ENCODE measurements at regions not wholly inside any gene's neighbourhood (a gene's known extent, or its start where the extent isn't known, plus 50 kb on each side); places are given as distances from the start of the nearest gene placed in this dataset.

DNA sequence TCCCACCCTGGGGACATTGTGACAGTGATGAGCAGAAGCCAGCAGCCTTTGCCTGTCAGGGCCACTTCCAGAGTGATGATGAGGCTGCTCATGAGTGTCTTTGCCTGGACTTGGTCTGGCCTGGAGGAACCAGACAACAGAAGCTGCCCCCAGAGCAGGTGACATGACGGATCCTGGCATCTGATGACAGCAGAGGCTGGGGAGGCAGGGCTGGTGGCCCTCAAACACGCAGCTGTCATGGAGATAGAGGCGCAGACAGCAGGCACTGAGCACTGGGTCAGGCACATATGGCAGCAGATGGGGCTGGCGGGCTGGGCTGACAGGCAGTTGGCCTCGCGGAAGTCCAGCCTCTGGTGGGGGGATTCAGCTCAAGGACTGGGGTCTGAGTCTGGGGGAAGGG lies 66.4 kb upstream of the STUM start:
- Mint-ChIP-seq H3K27me3 (peaks cover 51% of the 10 kb centered on the region), H3K27ac (no peak overlapping the region), H3K4me3 (no peak overlapping the region), H3K4me1 (no peaks in the 10 kb centered on the region), H3K9me3 (no peaks in the 10 kb centered on the region), H3K36me3 (no peaks in the 10 kb centered on the region)
- no peak for ATAC-seq

DNA sequence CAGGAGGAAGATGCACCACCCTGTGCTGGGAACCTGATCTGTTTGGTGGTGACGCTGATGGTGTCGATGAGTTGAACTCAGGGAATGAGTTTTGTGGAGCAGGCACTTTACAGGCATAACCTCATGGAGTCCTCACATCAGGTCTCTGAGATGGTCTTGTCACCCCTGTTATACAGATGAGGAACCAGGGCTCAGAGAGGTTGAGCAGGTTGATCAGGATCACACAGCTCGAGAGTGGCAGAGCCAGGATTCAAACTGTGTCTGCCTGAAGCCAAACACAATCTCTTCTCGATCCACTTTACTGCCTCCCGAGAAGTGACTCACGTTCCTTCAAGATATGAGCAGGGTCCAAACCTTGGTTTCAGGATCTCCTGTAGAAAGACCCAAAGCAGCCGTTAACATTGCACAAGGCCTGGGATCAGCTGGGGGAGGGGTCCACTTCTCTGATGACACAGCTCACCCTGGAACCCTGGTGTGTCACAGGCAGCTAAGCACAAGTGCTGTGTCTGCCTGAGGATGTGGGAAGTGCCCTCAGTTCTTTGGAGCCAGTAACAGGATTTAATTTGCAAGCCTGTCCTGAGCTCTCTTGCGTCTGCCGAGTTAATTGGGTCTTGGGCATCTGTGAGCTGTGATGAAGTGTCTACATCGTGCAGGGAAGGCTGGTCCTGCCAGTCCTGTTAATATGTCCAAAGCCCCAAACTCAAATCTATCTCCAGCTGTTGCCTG lies 65.4 kb upstream of the STUM start:
- no peak overlapping the region for H3K4me3 Mint-ChIP-seq
- H3K27ac Mint-ChIP-seq: no peak overlapping the region
- no peaks in the 10 kb centered on the region for H3K9me3 Mint-ChIP-seq
- peaks cover 59% of the 10 kb centered on the region for H3K27me3 Mint-ChIP-seq
- H3K36me3 Mint-ChIP-seq: no peaks in the 10 kb centered on the region
- H3K4me1 Mint-ChIP-seq: no peaks in the 10 kb centered on the region
- no peak for ATAC-seq

DNA sequence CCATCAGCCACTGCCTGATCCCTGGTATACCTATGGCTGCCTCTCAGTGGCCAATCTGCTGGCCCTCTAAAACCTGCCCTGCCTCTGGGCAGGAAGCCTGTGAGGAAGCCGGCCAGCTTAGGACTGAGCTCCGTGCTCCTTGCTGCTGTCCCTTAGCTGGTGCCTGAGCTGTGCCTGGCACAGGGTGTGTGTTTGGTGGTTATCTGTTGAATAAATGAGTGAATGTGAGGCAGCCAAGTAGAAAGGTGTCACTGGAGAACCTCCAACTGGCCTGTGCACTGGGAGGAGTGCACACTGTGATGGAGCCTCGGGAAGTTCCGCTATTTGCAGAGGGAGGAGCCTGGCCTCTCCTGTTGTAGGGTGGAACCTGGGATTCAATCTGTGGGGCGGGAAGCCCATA lies 63.4 kb upstream of the STUM start:
- no peak overlapping the region for H3K27ac Mint-ChIP-seq
- H3K27me3 Mint-ChIP-seq: peaks cover 66% of the 10 kb centered on the region
- H3K4me3 Mint-ChIP-seq: no peak overlapping the region
- H3K36me3 Mint-ChIP-seq: no peaks in the 10 kb centered on the region
- peaks cover 6% of the 10 kb centered on the region for H3K4me1 Mint-ChIP-seq
- no peak for ATAC-seq
- H3K9me3 Mint-ChIP-seq: no peaks in the 10 kb centered on the region

DNA sequence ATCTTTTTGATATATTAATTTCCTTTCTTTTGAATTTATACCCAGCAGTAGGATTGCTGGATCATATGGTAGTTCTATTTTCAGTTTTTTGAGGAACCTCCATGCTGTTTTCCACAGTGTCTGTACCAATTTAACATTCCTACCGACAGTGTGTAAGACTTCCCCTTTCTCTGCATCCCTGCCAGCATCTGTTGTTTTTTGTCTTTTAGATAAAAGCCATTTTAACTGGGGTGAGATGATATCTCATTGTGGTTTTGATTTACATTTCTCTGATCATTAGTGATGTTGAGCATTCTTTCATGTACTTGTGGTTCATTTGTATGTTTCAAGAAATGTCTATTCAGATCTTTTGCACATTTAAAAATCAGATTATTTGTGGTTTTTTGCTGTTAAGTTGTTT lies 62.4 kb upstream of the STUM start:
- Mint-ChIP-seq H3K27ac (no peak overlapping the region), H3K9me3 (no peaks in the 10 kb centered on the region), H3K4me1 (peaks cover 16% of the 10 kb centered on the region), H3K36me3 (no peaks in the 10 kb centered on the region), H3K27me3 (peaks cover 66% of the 10 kb centered on the region), H3K4me3 (no peak overlapping the region)
- ATAC-seq: no peak

DNA sequence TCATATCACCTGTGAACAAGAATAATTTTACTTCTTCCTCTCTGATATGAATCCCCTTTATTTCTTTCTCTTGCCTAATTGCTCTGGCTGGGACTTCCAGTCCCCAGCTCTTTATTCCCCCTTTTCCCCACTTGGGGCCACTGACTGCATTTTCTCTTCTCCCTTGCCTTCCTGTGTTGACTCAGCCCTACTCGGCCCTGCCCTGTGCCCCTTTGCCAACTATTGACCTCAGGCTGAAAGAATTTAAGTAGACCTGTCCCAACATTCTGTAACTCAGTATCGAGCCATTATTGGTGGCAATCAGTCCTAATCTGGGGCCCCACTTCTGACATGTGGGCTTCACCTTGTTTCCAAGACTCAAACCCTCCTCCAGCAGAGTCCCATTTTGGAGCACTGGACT lies 60.6 kb upstream of the STUM start:
- Mint-ChIP-seq H3K4me3 (no peak overlapping the region), H3K27me3 (peaks cover 52% of the 10 kb centered on the region), H3K9me3 (no peaks in the 10 kb centered on the region), H3K36me3 (no peaks in the 10 kb centered on the region), H3K4me1 (peaks cover 24% of the 10 kb centered on the region), H3K27ac (no peak overlapping the region)
- no peak for ATAC-seq

DNA sequence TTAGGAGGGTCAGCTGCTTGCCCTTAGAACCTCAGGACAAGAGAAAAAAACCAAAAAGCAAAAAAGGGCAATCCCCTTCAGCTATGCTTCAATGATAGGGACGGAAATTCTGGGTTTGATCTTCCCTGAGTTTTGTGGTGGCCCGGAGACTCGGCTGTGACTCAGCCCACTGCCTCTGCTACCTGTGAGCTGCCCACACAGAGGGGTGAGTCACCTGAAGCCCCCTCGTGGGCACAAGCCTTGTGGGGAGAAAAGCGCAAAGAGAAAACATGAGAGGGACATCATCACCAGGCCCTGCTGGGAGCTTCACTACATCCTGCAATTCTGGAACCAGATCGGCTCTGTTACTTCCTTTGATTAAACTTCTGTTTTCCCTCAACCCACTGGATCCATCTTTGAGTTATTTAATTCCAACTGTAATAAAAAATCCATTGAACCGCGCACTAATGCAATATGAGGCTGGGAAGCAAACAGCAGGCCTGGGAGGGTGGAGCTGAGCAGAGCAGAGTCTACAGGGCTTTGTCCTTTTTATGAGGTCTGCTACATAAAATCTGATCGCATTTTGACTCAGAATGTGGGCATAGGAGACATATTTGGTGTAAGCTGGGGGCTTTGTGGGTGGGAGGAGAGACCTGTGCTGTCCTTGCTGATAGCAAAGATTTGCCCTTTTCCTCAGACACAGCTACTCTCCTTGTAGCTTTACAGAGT lies 58.7 kb upstream of the STUM start:
- H3K4me1 Mint-ChIP-seq: peaks cover 24% of the 10 kb centered on the region

DNA sequence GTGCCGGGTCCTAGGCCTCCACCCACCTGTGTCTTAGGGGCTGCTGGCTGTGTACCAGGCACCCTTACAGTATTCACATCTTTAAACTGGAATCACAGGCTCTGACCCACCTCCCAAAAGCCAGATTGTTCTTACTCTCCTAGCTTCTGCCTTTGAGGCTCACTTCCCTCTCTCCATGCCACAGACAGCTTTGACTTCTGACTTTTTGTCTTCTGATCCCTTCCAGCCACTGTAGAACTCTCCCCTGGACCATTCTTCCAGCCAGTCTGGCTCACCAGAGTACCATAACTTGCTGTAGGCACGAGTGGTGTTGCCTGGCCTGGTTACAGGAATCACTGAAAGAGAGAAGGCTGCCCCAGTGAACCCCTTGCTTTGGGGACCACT lies 58.1 kb upstream of the STUM start:
- Mint-ChIP-seq H3K36me3 (no peaks in the 10 kb centered on the region), H3K4me3 (no peak overlapping the region), H3K4me1 (peaks cover 24% of the 10 kb centered on the region), H3K27me3 (peaks cover 32% of the 10 kb centered on the region), H3K9me3 (no peaks in the 10 kb centered on the region), H3K27ac (no peak overlapping the region)
- ATAC-seq: no peak

More for the DNA sequence above, 58.7 kb upstream of the STUM start:
- H3K36me3 Mint-ChIP-seq: no peaks in the 10 kb centered on the region
- H3K4me3 Mint-ChIP-seq: no peak overlapping the region
- H3K27ac Mint-ChIP-seq: no peak overlapping the region
- H3K9me3 Mint-ChIP-seq: no peaks in the 10 kb centered on the region
- peak; percentile 24 for ATAC-seq
- peaks cover 38% of the 10 kb centered on the region for H3K27me3 Mint-ChIP-seq

DNA sequence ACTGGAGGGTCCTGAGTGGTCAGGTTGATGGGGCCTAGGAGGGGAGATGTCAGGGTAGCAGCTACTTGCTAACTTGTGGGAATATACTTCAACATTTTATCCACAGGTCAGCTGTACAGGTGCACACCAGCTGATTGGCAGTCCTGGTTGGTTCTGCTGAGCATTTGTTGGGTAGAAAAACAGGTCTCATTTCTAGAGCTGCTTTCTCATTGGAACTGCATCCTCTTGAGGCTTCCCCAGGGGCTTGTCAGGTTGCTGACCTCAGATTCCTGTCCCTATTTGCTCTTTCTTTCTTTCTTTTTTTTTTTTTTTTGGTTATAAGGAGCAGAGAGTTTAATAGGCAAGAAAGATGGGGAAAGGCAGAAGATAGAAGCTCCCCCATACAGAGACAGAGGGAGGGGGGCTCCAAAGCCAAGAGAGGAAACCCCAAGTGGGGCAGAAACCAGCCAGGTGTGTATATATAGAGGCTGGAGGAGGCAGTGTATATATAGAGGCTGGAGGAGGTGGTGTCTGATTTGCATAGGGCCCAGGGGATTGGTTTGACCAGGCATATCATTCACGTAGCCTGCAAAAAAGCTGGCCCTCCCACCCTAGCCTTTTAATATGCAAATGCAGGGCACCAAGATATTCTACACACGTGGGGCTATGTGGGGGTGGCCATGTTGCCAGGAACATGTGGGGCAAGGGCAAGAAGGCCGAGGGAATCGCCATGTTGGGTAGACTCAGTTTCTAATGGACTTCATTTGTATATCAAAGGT lies 57.3 kb upstream of the STUM start:
- Mint-ChIP-seq H3K9me3 (no peaks in the 10 kb centered on the region), H3K36me3 (no peaks in the 10 kb centered on the region), H3K4me1 (peaks cover 24% of the 10 kb centered on the region), H3K27ac (no peak overlapping the region), H3K27me3 (peaks cover 24% of the 10 kb centered on the region), H3K4me3 (no peak overlapping the region)
- ATAC-seq: no peak

DNA sequence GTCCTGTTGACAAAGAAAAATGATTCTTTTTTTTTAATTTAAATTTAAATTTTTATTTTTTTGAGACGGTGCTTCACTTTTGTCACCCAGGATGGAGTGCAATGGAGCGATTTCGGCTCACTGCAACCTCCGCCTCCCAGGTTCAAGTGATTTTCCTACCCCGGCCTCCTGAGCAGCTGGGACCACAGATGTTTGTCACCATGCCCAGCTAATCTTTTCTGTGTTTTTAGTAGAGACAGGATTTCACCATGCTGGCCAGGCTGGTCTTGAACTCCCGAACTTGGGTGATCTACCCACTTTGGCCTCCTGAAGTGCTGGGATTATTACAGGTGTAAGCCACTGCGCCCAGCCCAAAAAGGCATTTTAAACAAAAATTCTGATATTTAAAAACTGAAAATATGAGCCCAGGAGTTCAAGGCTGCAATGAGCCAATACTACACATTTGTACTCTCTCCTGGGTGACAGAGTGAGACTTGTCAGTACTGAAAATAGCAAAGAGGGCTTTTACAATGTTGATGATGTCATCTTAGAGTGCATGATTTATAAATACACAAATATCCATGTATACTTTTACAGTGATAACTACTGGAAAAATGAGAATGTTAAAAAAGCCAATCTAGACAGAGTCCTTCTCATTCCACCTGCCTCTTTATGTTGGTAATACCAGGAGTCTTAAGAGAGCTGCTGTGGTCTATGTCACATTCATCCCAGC lies 56.0 kb upstream of the STUM start:
- no peak for ATAC-seq
- H3K4me3 Mint-ChIP-seq: no peak overlapping the region
- H3K9me3 Mint-ChIP-seq: no peaks in the 10 kb centered on the region
- no peaks in the 10 kb centered on the region for H3K36me3 Mint-ChIP-seq
- H3K4me1 Mint-ChIP-seq: peaks cover 24% of the 10 kb centered on the region
- peaks cover 12% of the 10 kb centered on the region for H3K27me3 Mint-ChIP-seq
- H3K27ac Mint-ChIP-seq: no peak overlapping the region

DNA sequence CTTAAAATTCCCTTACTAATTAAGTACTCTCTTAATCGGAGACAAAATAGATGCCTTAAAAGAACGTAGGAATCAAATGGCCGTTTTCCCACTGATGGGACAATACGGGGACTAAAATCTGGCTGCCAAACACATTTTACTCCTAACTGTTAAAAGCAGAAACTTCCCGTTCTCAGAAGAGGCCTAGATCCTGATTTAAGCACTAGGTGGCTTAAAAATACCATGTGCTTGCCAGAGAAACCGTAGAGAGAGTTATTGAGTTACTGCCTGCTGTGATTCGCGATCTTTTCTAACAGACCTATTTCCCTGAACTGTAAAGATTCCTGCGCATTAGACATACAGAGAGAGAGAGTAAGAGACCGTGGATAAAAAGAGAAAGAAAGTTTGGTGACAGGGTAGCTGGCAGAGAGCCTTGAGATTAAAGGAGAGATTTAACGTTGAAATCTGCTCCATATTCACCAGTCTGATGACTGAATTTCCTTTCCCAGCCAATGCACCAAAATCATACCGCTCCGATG lies 54.4 kb upstream of the STUM start:
- H3K9me3 Mint-ChIP-seq: no peaks in the 10 kb centered on the region
- H3K4me3 Mint-ChIP-seq: no peak overlapping the region
- H3K36me3 Mint-ChIP-seq: no peaks in the 10 kb centered on the region
- H3K27me3 Mint-ChIP-seq: no peaks in the 10 kb centered on the region
- H3K4me1 Mint-ChIP-seq: peaks cover 24% of the 10 kb centered on the region
- H3K27ac Mint-ChIP-seq: no peak overlapping the region
- no peak for ATAC-seq

DNA sequence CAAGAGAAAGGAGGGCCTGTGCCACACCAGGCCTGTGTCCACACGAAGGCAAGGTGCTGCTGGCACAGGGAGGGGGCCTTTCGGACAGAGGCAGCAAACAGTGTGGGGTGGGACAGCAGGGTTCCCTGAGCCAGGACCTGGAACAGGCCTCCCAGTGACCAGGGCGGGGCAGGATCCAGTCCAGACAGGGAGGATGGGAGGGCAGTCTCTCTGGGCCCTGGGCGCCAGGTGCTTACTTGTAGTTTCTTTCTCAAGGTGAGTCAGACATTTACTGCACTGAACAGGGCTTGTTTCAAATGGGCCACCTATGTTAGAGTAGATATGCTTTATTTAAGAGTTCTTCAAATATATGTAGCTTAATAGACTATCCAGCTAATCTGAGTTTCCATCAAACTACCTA lies 52.8 kb upstream of the STUM start:
- H3K4me1 Mint-ChIP-seq: peaks cover 12% of the 10 kb centered on the region
- no peak overlapping the region for H3K4me3 Mint-ChIP-seq
- H3K36me3 Mint-ChIP-seq: no peaks in the 10 kb centered on the region
- peak; percentile 28 for ATAC-seq
- H3K9me3 Mint-ChIP-seq: no peaks in the 10 kb centered on the region
- no peaks in the 10 kb centered on the region for H3K27me3 Mint-ChIP-seq
- no peak overlapping the region for H3K27ac Mint-ChIP-seq

DNA sequence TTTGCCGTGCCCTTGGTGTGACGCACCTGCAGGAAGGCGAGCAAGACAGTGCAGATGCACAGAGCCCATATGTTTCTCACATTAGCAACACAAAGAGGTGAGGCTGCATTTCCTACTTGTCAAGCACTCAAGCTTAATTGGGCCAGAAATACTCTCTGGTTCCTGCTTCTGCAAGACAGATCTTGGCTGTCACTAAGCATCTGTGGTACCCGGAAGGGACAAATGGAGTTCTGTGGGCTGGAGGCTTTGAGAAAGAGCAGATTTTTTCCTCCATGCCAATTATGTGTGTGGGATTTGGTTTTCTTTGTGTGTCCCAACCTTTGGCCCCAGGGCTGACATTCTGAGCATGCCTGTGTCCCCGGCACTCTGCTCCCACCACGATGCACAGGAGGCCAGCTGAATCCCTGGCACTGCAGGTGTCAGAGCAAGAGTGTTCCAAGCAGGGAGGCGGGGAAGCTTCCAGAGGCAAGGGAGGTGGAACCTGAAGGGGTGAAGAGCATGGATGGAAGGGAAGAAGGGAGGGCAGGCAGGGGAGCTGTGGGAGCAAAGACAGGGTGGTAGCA lies 52.0 kb upstream of the STUM start:
- H3K27me3 Mint-ChIP-seq: no peaks in the 10 kb centered on the region
- no peak overlapping the region for H3K4me3 Mint-ChIP-seq
- no peaks in the 10 kb centered on the region for H3K36me3 Mint-ChIP-seq
- H3K27ac Mint-ChIP-seq: no peak overlapping the region
- peak; percentile 20 for ATAC-seq
- peaks cover 4% of the 10 kb centered on the region for H3K4me1 Mint-ChIP-seq
- H3K9me3 Mint-ChIP-seq: no peaks in the 10 kb centered on the region

DNA sequence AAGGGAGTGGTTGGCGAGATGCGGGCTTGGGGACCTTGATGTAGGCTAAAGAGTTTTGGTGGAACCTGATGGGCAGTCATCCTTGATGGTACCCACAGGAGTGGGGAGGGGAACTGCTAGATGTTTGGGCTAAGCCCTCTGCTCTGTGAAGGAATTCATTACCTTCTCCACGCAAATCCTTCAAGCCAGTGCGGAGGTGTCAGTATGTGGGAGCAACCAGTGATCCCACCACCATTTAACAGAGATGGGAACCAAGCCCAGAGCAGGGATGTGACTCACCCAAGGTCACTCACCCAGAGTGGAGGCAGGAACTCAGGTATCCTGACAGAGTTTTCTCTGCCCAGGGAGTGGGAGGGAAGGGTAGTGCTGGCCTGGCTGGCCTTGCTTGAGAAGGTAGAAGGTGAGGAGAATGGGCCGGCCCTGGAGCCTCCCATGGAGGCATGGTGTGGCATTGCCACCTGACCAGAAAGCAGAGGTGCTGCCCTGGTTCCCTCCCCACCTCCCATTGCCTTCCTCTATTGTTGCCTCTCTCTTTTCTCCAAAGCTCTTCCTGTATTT lies 51.2 kb upstream of the STUM start:
- H3K27me3 Mint-ChIP-seq: no peaks in the 10 kb centered on the region
- no peaks in the 10 kb centered on the region for H3K36me3 Mint-ChIP-seq
- peak; percentile 20 for ATAC-seq
- no peak overlapping the region for H3K27ac Mint-ChIP-seq
- no peaks in the 10 kb centered on the region for H3K4me1 Mint-ChIP-seq
- H3K4me3 Mint-ChIP-seq: no peak overlapping the region
- H3K9me3 Mint-ChIP-seq: no peaks in the 10 kb centered on the region

DNA sequence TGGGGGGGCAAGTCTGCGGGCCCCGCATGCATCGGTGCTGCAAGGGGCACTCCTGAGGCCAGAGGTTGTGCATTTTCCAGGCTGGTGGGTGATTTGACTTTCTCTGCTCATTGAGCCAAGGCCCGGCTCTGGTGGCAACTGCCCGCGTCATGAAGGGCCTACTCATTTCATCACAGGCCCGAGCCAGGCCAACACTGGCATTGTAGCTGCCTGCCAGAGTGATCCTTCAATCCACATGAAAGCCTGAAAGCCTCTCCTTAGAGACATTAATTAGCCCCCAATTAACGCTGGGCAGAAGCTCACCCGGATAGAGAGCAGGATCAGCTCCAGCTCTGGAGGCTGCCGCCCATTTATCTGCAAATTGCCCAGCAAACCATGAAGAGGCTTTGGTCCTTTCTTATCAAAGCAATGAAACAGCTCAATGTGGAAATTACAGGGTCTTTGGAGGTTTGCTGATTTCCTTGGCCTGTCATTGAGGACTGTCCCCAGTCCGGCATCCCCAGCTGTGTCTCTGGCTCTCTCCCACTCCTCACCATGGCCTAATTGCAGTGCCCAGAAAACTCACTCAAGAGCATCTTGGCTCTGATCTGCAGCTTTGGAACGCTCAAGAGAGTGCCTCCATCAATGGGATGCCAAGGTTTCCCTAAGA lies 50.4 kb upstream of the STUM start:
- H3K27me3 Mint-ChIP-seq: no peaks in the 10 kb centered on the region
- no peak overlapping the region for H3K4me3 Mint-ChIP-seq
- H3K36me3 Mint-ChIP-seq: no peaks in the 10 kb centered on the region
- no peak overlapping the region for H3K27ac Mint-ChIP-seq
- no peak for ATAC-seq
- H3K4me1 Mint-ChIP-seq: no peaks in the 10 kb centered on the region
- H3K9me3 Mint-ChIP-seq: no peaks in the 10 kb centered on the region

All from stimulated activated memory B cell treated with anti-CD40 and anti-IgM and Interleukin-4, amounts not matched to agents 10 μg/mL and 1 μg/mL and 100 μg/mL, for 72 hours (primary cell).